NCI-H345 (cell line): ENCODE measurements at regions not wholly inside any gene's neighbourhood (a gene's known extent, or its start where the extent isn't known, plus 50 kb on each side); places are given as distances from the start of the nearest gene placed in this dataset.

ENCODE experiments used
- DNase-seq: peaks from one replicate; lab custom pipeline; 2025; lab: John Stamatoyannopoulos, UW

DNA sequence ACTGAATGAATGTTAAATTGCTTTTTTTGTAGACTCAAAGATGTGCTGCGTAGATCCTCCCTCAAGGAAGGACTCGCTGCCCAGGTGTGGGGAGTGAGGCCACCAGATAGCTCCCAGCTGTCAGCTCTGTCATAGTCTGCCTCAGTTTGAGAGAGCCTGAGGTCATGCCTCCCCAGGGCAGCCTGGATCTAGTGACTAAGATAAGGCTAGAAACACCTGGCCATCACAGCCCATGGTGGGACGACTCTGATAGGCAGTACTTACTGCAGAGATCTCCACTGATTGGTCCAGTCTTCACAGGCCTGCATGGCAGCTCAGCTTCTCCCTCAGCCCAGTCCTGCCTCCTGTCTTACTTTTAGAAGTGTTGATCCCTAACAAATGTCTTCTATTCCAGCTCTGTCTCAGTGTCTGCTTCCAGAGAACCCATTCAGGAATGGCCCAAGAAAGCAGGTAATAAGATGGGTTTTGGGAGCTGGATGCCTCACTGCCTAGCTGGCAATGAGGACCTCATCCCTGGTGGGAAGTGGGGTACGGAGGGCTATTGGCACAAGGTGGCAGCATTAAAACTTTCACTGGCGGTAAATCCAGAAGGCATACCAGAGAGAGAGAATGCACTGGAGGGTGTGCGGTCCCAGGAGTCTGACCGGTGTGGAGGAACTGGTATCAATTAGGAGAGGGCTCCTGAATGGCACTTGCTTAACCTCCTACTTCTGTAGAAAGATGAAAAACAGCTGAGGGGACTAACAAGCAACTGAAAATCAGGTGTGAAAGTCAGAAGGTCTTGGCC is 55.3 kb upstream of the GPR37L1 start:
- DNase-seq: no peak

- DNase-seq: no peak
Observed at GRCh38 chr1:202068596-202068995, 54.1 kb upstream of the GPR37L1 start.

DNA sequence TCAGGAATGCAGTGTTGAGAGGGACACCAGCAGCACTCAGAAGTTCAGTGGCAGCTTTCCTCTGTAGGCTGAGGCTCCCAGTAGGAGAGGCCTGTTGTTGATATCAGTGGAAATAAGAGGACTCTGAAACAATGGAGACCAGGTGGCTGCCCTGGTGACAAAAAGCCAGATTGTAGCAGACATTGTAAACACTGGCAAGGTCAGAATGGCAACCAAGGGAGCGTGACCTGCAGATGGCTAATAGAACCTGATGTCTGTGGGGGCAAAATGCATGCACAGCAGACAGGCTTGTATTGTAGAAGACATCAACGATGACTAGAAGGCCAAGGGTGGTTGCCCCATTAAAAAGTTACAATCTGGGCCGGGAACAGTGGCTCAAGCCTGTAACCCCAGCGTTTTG is 53.1 kb upstream of the GPR37L1 start:
- peak; percentile 82 for DNase-seq

DNA sequence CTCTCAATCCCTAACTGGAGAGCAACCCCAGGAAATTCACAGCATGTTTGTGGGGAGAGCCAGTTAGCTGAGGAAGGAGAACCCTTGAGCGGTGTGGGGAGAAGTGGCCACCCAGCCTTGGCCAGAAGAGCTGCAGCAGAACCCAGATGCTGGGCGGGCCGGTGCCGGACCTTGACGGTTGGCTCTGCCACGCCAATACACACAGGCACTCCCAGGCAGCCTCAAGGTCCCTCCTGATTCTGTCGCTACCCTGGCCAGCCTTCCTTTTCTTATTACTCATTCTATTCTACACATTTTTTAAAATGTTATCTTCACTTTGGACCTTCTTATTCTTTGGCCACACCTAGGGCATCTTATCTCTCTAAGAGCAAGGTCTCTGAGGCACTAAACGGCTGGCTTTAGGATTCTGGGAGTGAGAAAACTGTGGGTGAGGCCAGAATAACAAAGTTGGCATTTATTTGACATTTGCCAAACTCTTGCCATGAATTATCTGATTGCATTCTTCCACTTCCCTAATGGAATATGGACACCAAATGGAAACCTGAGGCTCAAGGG is 50.4 kb upstream of the GPR37L1 start:
- DNase-seq: no peak
